OCI-LY3 (cell line): ENCODE measurements at regions not wholly inside any gene's neighbourhood (a gene's known extent, or its start where the extent isn't known, plus 50 kb on each side); places are given as distances from the start of the nearest gene placed in this dataset.

Experiments
- H2AFZ ChIP-seq: fragments of 200-600, 300-600 bp; shearing (Covaris generic); 2 replicates; pipeline ENCODE4 v1.6.0; 2014; ENCODE audit warnings: antibody characterized with exemption, low read depth, low read length
- H3K27ac ChIP-seq: fragments of 200-600, 300-600 bp; sonication (generic); 2 replicates; pipeline ENCODE4 v1.5.1; 2014; ENCODE audit warnings: mild to moderate bottlenecking, low read length, moderate library complexity, mixed read lengths
- H3K27me3 ChIP-seq: fragments of 200-600, 300-600 bp; sonication (generic); 2 replicates; pipeline ENCODE4 v1.6.1; 2014; ENCODE audit warnings: low read depth, low read length, mixed read lengths
- H3K36me3 ChIP-seq: fragments of 200-600, 300-600 bp; sonication (generic); replicated peaks from 2 replicates; pipeline ENCODE3; 2014; ENCODE audit warnings: low read depth, low read length, mixed read lengths
- H3K4me1 ChIP-seq: fragments of 300-600, 200-600 bp; sonication (generic); 2 replicates; pipeline ENCODE4 v1.6.1; 2014; ENCODE audit warnings: low read length, mixed read lengths
- H3K4me2 ChIP-seq: fragments of 200-600, 300-600 bp; sonication (generic); 2 replicates; pipeline ENCODE4 v1.6.1; 2014; ENCODE audit warnings: low read length, mixed read lengths
- H3K4me3 ChIP-seq: fragments of 300-600, 200-600 bp; sonication (generic); 2 replicates; pipeline ENCODE4 v1.5.1; 2014; ENCODE audit warnings: antibody characterized with exemption, mild to moderate bottlenecking, low read length, moderate library complexity
- H3K79me2 ChIP-seq: fragments of 300-600, 200-600 bp; shearing (Covaris generic); 2 replicates; pipeline ENCODE4 v1.6.1; 2014; ENCODE audit warnings: mild to moderate bottlenecking, low read length, mixed read lengths
- H3K9ac ChIP-seq: fragments of 300-600, 200-600 bp; shearing (Covaris generic); 2 replicates; pipeline ENCODE4 v1.6.0; 2014; ENCODE audit warnings: mild to moderate bottlenecking, low read length, moderate library complexity
- H3K9me3 ChIP-seq: fragments of 200-600, 300-600 bp; shearing (Covaris generic); 2 replicates; pipeline ENCODE4 v1.6.1; 2014; ENCODE audit warnings: low read length, mixed read lengths; ENCODE audit not compliant: insufficient read depth
- H4K20me1 ChIP-seq: fragments of 200-600, 300-600 bp; sonication (generic); 2 replicates; pipeline ENCODE4 v1.6.1; 2016; ENCODE audit warnings: low read length, mixed read lengths; ENCODE audit not compliant: insufficient read depth
- EZH2phosphoT487 ChIP-seq: fragments of 200-600 bp; shearing (Covaris generic); IDR thresholded peaks from 2 replicates; pipeline ENCODE4 v1.6.1; 2018; ENCODE audit warnings: antibody characterized with exemption, mixed run types, low read depth
- TF ChIP-seq, protein P1 (sequence below): fragments of 200-600, 300-600 bp; sonication (generic); IDR thresholded peaks from 2 replicates; pipeline ENCODE4 v1.5.1; 2014; ENCODE audit warnings: antibody characterized with exemption, low read length, low read depth

DNA sequence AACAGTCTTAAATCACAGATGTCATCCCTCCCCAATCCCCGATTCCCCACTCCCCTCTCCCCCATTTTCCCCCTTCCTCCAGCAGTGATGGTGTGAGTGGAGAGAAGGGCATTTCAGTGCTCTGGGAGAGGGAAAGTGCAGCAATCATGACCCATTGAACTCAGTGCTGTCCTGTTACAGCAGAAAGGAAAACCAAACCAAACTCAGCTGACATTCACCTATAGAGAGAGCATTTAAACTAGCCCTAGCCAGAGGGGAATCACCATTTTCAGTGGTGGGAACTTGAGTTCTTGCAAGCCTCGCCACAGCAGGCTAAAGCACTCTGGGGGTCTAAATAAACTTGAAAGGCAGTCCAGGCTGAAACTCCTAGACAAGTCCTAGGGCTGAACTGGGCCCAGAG lies 129.9 kb upstream of the COL21A1 start:
- Histone ChIP-seq H4K20me1 (no peaks in the 10 kb centered on the region), H3K9ac (no peak overlapping the region), H3K27me3 (peaks cover 2% of the 10 kb centered on the region; the same call in 1 of the 2 replicates), H3K36me3 (no peaks in the 10 kb centered on the region), H3K4me1 (peaks cover 8% of the 10 kb centered on the region; the same call in 1 of the 2 replicates), H2AFZ (no peak overlapping the region), H3K4me2 (no peak overlapping the region), H3K79me2 (no peaks in the 10 kb centered on the region), H3K4me3 (no peak overlapping the region), H3K9me3 (no peaks in the 10 kb centered on the region), H3K27ac (no peak overlapping the region)
- TF ChIP-seq EZH2phosphoT487: no peak
- TF ChIP-seq, protein P1, sequence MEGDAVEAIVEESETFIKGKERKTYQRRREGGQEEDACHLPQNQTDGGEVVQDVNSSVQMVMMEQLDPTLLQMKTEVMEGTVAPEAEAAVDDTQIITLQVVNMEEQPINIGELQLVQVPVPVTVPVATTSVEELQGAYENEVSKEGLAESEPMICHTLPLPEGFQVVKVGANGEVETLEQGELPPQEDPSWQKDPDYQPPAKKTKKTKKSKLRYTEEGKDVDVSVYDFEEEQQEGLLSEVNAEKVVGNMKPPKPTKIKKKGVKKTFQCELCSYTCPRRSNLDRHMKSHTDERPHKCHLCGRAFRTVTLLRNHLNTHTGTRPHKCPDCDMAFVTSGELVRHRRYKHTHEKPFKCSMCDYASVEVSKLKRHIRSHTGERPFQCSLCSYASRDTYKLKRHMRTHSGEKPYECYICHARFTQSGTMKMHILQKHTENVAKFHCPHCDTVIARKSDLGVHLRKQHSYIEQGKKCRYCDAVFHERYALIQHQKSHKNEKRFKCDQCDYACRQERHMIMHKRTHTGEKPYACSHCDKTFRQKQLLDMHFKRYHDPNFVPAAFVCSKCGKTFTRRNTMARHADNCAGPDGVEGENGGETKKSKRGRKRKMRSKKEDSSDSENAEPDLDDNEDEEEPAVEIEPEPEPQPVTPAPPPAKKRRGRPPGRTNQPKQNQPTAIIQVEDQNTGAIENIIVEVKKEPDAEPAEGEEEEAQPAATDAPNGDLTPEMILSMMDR: no peak

- Histone ChIP-seq H3K27ac (no peak overlapping the region), H3K4me2 (no peak overlapping the region), H2AFZ (no peak overlapping the region), H3K79me2 (no peaks in the 10 kb centered on the region), H3K36me3 (no peaks in the 10 kb centered on the region), H3K27me3 (peaks cover 11% of the 10 kb centered on the region), H4K20me1 (no peaks in the 10 kb centered on the region), H3K9ac (no peak overlapping the region), H3K4me1 (peaks cover 22% of the 10 kb centered on the region), H3K9me3 (no peaks in the 10 kb centered on the region), H3K4me3 (no peak overlapping the region)
- TF ChIP-seq, protein P1: no peak
- no peak for TF ChIP-seq EZH2phosphoT487
Observed at GRCh38 chr6:56375806-56376205, 128.4 kb upstream of the COL21A1 start.

GRCh38 chr6:56374841-56375369 lies 127.5 kb upstream of the COL21A1 start:
- no peak overlapping the region for H2AFZ ChIP-seq
- no peaks in the 10 kb centered on the region for H4K20me1 ChIP-seq
- H3K27ac ChIP-seq: no peak overlapping the region
- H3K9me3 ChIP-seq: no peaks in the 10 kb centered on the region
- H3K9ac ChIP-seq: no peak overlapping the region
- H3K4me2 ChIP-seq: no peak overlapping the region
- no peak overlapping the region for H3K4me3 ChIP-seq
- no peak for TF ChIP-seq EZH2phosphoT487
- TF ChIP-seq, protein P1: no peak
- no peaks in the 10 kb centered on the region for H3K79me2 ChIP-seq
- H3K27me3 ChIP-seq: peaks cover 11% of the 10 kb centered on the region
- H3K36me3 ChIP-seq: no peaks in the 10 kb centered on the region
- H3K4me1 ChIP-seq: peaks cover 31% of the 10 kb centered on the region

GRCh38 chr6:56372406-56372995 lies 125.1 kb upstream of the COL21A1 start:
- no peak overlapping the region for H3K4me2 ChIP-seq
- no peak overlapping the region for H3K27ac ChIP-seq
- H3K27me3 ChIP-seq: peaks cover 11% of the 10 kb centered on the region
- H4K20me1 ChIP-seq: no peaks in the 10 kb centered on the region
- no peaks in the 10 kb centered on the region for H3K9me3 ChIP-seq
- H3K79me2 ChIP-seq: no peaks in the 10 kb centered on the region
- no peak overlapping the region for H3K9ac ChIP-seq
- no peaks in the 10 kb centered on the region for H3K36me3 ChIP-seq
- H3K4me3 ChIP-seq: no peak overlapping the region
- no peak for TF ChIP-seq EZH2phosphoT487
- TF ChIP-seq, protein P1: no peak
- peaks cover 29% of the 10 kb centered on the region for H3K4me1 ChIP-seq
- H2AFZ ChIP-seq: no peak overlapping the region
